Body of pancreas (tissue), 4 donors: ENCODE measurements at regions not wholly inside any gene's neighbourhood (a gene's known extent, or its start where the extent isn't known, plus 50 kb on each side); places are given as distances from the start of the nearest gene placed in this dataset.

Experiments used
- POLR2A ChIP-seq, 3 donors: fragments of 450-650 bp; IDR thresholded peaks; one replicate each; pipeline ENCODE4 v1.6.1; 2016; ENCODE audit warnings: antibody characterized with exemption in 3 of 3, mild to moderate bottlenecking in 2 of 3
- TF ChIP-seq, protein P1 (sequence below), 7 experiments: fragments of 450-650 bp in 4 of 7; fragments of 200-600 bp in 3 of 7; sonication (generic) in 3 of 7; IDR thresholded peaks; one replicate each; pipeline ENCODE4 v1.5.1; 2016 to 2019; ENCODE audit warnings: antibody characterized with exemption in 7 of 7

DNA sequence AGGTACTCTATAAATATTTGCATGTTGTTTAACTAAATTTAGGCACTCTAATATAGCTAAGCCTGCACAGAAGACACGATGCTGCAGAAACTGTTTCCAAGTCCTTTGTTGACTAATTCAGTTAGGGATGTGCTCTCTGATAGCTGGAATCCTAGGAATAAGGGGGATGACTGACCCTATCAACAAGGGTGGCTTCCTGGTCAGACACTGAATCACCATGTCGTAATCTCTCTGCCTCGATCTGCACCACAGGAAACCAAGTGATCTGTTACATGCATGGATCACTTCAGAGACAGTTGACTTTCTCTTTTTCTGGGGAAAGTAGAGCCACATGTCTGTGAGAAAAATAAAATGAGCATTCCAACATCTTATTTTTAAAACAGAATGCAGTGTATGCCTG is 169.1 kb downstream of the GUCY2F start:
- TF ChIP-seq, protein P1, sequence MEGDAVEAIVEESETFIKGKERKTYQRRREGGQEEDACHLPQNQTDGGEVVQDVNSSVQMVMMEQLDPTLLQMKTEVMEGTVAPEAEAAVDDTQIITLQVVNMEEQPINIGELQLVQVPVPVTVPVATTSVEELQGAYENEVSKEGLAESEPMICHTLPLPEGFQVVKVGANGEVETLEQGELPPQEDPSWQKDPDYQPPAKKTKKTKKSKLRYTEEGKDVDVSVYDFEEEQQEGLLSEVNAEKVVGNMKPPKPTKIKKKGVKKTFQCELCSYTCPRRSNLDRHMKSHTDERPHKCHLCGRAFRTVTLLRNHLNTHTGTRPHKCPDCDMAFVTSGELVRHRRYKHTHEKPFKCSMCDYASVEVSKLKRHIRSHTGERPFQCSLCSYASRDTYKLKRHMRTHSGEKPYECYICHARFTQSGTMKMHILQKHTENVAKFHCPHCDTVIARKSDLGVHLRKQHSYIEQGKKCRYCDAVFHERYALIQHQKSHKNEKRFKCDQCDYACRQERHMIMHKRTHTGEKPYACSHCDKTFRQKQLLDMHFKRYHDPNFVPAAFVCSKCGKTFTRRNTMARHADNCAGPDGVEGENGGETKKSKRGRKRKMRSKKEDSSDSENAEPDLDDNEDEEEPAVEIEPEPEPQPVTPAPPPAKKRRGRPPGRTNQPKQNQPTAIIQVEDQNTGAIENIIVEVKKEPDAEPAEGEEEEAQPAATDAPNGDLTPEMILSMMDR (IDR thresholded peaks at IDR 0.05) = no peak
- no peak for TF ChIP-seq POLR2A (IDR thresholded peaks at IDR 0.05)
